Glomerular endothelial cell (primary cell): ENCODE measurements at regions not wholly inside any gene's neighbourhood (a gene's known extent, or its start where the extent isn't known, plus 50 kb on each side); places are given as distances from the start of the nearest gene placed in this dataset.

ENCODE experiments used
- DNase-seq: peaks from one replicate; pipeline ENCODE4 v3.0.0-alpha.2; 2011; ENCODE audit warnings: low read depth, low spot score; ENCODE audit errors: extremely low read depth

DNA sequence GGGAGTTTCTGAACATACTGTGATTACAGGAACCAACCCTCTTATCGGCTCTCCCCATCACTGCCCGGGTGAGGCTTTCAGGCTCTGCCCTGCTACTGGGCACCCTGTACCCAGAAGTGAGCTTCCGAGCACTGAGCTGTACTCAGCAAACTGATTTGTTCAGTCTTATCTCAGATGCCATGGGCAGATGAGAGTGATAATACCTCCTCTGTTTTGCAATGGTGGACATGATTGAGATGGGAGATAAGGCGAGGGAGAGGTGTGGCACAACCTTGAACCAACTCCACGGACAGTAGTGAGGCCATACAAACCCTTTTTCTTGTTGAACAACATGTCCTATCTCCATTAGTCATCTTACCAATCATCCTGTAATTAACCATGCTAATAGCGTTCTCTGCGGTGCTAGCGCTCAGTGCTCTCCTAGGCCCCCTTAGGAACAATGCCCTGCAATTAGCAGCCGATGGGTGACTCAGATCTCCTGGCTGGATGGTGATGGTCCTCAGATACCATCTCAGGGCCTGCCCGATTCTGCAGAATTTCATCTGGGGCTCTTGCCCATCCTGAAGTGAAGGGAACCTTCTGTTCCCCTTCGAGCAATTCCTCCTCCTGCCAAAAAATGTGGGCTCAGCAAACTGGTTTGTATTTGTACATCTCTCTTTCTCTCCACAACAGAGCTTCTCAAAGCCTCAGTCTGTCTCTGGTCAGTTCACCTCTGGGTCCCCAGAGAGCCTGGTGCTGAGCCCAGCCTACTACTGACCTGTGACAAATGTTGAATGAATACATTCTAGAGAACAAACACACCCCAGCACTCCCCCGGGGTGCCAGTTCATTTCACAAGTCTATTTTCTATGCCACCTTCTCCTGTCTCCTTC is 139.3 kb upstream of the IRX3 start:
- DNase-seq = no peak

- no peak for DNase-seq
Observed at GRCh38 chr16:54425068-54425467, 138.5 kb upstream of the IRX3 start.

- no peak for DNase-seq
Observed at GRCh38 chr16:54424043-54424451, 137.5 kb upstream of the IRX3 start.

DNA sequence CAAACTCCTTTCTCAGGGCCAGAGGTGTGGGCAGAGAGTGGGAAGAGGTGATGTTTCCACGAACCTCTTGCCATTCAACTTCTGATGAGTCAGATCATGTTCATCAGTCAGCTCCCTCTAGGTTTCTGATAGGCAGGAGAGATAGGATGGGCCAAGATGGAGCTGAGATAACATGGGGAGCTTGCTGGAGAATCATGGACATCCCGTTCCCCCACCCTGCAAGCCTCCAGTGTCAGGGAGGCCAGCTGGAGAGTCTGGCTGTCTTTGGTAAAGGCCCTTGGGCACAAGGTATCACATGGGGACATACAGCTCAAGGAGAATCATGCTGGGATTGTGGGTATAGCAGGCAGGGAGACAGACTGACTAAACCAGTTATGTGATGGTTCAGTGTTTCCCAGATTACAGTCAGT is 136.0 kb upstream of the IRX3 start:
- DNase-seq = no peak

- no peak for DNase-seq
Observed at GRCh38 chr16:54422159-54422558, 135.6 kb upstream of the IRX3 start.

DNA sequence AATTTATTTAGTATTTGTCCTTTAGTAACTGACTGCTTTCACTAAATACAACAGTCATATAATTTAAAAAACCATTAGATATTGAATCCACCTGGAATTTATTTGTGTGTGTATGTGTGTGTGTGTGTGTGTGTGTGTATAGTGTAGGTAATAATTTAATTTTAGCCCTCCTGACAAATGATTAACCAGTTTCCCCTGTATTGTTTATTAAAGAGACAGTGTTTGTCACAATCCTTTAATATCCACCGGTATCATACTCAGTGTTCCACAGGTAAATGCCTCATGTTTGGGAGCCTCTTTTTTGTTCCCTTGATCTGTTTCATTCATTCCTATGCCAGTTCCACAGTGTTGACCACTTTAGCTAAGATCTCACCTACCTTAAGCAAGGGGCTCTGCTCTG is 134.6 kb upstream of the IRX3 start:
- no peak for DNase-seq

GRCh38 chr16:54418903-54419302 is 132.3 kb upstream of the IRX3 start:
- DNase-seq = no peak

GRCh38 chr16:54417384-54417783 is 130.8 kb upstream of the IRX3 start:
- no peak for DNase-seq

DNA sequence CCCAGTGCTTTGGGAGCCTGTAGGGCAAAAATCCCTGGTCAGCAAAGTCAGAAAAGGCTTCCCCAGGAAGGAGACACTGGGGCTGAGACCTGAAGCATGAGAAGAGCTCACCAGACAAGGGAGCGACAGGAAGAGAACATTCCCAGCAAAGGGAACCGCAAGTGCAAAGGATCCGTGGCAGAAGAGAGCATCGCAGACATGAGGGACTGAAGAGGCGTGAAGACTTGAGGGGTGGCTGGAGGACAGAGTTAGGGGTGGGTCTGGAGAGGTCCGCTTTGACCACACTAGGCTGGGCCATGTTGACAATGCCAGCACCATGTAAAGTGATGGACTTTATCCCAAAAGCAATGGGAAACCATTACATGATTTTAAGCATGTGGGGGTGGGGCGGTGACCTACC is 128.1 kb upstream of the IRX3 start:
- no peak for DNase-seq

GRCh38 chr16:54412777-54413455 is 126.3 kb upstream of the IRX3 start:
- DNase-seq = no peak

DNA sequence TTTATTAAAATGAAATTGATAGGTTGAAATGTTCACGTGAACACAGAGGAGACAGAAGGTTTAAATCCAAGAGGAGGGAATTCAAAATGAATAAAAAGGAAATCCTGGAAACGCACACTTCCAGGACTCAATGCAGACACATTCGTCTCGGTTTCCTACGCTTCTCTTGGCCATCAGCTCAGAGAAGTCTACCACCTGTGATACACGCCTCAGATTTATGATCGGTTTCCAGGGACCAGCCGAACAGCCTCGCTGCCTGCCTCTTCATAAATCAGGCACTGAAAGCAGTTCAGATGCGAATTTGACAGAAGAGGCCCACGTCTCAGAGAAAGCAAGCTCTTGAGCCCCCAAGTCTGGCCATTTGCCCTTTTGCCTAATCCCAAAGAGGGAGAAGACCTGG is 125.5 kb upstream of the IRX3 start:
- no peak for DNase-seq

GRCh38 chr16:54411544-54411943 is 125.0 kb upstream of the IRX3 start:
- DNase-seq = no peak

DNA sequence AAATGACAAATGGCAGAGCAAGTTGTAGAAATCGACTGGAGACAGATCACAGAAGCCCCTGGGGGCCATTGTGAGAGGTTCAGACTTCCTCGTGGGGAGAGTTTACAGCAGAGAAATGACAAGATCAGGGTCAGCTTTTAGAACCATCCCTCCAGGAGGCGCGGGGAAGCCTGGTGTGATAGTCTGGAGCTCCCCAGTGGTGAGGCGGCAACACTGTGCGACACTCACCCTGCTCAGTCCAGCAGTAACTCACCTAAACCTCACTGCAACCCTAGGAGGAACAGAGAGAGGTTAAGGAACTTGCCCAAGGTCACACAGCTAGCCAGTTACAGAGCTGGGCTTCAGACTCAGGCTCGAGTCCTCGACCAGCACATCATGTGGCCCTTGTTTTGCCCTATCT is 123.4 kb upstream of the IRX3 start:
- DNase-seq = no peak

DNA sequence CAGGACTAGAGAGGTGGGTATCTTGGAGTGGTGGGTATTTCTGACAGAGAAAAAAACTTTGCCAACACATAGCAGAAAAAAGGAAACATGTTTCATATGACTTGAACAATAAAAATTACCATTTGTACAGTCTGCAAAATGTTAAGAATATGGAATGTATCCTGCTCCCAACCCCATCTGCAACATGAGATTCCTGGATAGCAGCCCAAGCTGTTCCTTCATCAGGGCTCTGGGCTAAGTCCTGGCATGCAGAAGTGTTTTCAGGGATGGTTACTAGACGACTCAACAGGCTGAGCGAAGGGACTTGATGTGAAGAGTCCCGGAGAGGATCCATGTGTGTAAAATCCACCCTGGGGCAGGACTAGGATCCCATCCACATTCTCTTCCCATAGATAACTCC is 121.0 kb upstream of the IRX3 start:
- DNase-seq = no peak

GRCh38 chr16:54405478-54405877 is 118.9 kb upstream of the IRX3 start:
- DNase-seq = no peak

DNA sequence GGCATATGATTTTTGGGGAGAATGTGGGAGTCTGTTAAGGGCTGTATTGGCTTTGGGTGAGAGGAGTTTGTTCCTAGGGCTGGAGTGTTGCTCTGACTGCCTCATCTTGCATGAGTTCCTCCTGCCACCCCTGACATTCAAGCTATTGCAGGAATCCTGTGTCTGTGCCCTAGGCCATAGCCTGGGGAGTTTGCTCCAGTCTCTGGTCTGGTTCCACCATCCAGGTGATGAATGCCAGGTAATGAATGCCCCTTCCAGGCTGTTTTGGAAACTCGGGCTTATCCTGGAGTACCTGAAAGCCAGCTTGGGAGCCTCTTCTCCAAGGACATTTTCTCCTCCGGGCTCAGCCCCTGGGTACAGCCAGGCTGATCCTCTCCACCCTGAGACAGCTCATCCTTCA is 117.0 kb upstream of the IRX3 start:
- DNase-seq = no peak

DNA sequence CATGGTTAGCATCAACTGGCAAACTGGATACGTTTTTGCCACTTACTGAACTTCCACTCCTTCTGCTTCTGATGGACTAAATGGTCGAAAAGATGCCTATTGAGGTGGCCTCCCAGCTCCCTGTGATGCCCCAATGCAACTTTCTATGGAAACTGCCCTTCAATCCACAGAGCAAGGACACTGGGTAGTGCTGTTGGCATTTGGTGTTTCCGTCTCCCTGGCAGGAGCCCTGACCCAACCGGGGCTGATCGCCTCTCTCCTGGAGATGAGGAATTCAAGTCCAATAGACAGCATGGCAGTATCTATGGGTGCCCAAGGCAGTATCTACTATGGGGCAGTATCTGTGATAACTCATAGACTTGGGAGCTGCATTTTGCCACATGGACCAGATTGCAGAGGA is 116.3 kb upstream of the IRX3 start:
- DNase-seq = no peak

- DNase-seq = no peak
Observed at GRCh38 chr16:54402270-54402669, 115.7 kb upstream of the IRX3 start.

- no peak for DNase-seq
Observed at GRCh38 chr16:54400261-54400660, 113.7 kb upstream of the IRX3 start.

GRCh38 chr16:54398986-54399385 is 112.4 kb upstream of the IRX3 start:
- DNase-seq = no peak

DNA sequence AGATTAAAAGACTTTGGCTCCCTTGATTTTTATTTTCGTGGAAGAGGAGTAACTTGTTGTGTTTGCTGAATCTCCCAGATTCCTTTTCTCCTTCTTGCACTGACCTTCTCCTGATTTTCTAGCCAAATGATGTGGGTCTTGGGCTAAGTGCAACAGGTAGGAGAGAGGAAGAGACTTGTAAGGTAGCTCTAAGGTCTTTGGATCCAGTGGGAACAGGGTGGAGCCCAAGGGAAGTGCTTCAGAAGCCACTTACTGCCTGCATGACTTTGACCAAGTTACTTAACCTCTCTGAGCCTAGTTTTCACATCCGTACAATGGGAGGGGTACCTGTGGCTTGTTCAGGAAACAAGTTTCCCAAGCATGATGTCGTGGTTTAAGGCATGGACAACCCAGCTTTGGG is 111.3 kb upstream of the IRX3 start:
- DNase-seq = no peak

DNA sequence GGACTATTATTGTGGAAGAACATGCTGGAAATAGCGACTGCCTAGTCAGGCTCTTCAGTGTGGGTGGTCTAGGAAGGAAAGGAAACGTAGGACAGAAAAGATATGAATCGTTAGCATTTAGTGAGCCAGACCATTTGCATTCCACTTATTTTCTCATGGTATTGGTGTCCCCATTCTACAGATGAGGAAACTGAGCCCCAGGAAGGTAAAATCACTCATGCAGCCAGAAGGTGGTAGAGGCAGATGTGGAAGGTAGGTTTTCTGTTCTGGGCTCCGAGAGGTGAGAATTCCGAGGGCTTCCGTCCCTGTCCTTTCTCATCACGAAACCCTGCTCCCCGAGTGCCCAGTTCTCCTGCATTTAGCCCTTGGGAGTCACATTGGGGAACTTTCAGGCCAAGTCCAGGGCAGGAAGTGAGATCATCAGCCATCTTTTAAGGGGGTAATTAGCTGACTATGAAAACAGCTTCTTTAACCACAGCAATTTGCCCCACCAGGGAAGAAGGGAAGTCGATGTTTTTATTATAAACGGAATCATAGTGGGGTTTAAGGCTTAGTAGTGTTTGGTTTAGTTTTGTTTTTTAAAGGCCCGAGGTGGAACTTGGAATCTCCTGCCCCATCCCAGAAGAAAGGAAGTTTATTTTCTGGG is 110.7 kb upstream of the IRX3 start:
- no peak for DNase-seq
